GM19397 (cell line): ENCODE measurements at regions not wholly inside any gene's neighbourhood (a gene's known extent, or its start where the extent isn't known, plus 50 kb on each side); places are given as distances from the start of the nearest gene placed in this dataset.
A peak's percentile ranks its signal among the peaks of the same experiment; 100 is the strongest.

Experiments
- ATAC-seq: cut with Tn5 transposase; IDR thresholded peaks from one replicate; pipeline ENCODE4 v1.9.1; 2021; ENCODE audit warnings: mild to moderate bottlenecking, moderate library complexity; ENCODE audit not compliant: unreplicated experiment

DNA sequence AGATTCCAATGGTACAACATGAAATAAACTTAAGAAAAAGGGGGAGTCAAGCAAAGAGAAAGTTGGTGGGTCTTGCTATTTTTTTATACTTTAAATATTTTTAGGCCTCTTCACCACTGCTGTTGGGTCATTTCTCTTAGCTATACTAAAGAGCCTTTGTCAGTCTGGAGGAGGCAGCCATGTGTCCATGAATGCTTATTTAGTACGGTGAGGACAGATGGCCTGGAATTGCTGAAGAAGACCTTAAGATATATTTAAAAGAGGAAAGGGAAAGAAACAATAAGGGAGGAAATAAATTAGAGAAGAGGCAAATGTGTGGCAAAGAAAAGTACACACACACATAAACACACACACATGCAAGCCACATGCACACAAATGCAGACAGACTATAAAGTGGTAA is 560.5 kb upstream of the MEF2C start:
- no peak for ATAC-seq

DNA sequence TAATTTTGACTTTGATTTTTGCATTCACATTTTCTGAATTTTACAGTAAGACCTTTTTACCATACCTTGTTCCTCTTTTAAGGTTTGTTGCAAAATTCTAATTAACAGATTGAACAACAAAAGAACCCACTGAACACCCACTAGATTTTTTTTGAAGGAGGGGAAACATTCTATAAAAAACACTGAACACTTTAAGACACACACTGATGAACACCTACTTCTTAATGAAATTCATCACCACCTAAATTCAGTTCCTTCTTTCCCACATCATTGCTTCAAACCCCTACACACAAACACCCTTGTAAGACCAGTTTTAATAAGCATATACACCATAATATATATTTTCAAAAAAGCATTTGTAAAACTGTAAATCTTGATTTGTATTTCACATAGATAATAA is 559.0 kb upstream of the MEF2C start:
- no peak for ATAC-seq

DNA sequence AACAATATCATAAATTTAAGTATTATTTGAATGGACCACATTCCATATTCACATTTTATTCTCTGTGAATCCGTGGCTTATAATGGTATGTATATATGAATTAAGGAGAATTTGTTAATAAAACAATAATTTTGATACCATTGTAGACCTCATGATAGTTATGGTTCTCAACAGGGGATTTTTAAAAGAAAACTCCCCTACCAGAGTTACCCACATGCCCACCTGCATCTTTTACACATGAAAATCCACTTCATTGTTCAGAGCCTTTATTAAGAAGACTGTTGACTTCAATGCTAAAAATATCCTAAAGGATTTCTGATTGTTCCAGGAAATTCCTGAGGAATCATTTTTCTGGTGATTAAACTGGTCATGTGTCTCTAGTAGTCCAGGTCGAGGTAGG is 557.7 kb upstream of the MEF2C start:
- ATAC-seq = no peak

DNA sequence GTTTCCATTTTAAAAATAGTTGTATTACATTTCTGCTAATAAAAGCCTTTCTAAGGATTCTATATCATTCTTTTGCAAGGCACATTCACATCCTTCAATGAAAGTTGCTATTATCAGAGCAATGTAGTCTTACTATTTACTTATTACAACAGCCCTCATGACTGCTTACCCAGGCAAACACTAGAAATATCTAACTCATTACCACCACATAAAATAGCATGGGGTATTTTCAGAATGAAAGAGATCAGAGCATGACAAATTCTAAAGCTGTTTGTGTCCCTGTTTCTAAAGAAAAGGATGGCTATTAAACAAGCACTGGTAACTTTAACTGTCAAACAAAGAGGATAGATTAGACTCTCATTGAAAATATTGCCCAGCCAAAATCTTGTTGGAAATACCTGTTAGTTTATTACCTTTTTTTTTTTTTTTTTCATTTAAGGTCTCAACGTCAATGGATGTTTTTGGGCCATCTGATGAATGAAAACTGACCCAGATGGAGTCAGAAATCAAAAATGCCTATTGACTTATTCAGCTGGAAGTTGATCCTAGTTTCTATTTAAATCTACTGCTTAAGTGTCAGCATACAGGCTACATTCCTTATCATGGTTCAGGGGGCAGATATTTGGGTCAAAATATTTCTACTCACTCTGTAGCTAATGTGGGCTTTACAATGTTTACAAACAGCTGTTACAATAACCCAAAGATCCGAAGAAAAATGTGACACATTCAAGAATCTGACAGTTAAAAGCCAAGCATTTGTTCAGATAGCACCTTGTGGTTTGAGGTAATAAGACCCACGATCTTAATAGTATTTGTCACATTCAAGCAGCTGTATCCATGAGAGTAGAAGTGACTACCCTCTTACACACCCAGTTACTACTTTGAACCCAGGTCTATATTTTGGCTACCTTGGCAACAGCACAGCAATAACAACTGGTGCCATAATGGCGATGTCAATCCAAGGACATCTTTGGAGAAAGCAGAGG is 554.8 kb upstream of the MEF2C start:
- ATAC-seq = no peak

DNA sequence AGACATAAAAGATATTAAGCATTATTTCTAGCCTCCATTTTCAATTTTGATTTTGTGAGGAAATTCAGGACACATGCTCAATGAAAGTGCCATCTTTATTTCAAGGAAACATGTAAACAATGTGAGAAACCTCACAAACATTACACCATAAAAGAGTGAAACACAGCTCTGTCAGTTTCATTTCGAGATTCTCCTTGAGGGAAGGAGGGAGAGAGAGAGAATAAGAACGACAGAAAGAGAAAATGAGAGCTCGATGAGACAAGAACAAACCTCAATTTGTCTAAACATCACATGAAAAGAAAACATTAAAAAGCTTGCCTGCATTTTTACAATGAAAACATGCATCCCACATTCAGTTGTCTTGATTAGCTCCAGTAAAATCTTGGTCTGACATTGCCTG is 553.5 kb upstream of the MEF2C start:
- ATAC-seq = no peak

DNA sequence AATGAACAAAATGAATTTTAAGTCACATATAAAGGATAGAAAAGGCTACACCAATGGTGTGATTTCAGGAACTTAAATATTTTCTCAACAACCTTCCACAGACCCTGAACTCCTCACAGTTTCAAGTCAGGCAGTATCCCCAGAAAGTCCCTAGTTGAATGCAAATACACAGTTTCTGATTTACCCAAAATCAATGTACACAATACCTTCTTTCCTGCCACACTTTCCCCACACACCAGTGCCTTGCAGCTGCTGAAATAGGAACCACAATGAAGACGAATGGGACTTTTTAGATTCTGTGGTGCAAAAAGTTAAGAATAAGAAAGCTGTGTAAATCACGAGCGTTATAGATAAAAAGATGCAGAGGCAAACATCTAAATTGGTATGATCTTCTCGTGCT is 552.4 kb upstream of the MEF2C start:
- peak; percentile 76 for ATAC-seq

DNA sequence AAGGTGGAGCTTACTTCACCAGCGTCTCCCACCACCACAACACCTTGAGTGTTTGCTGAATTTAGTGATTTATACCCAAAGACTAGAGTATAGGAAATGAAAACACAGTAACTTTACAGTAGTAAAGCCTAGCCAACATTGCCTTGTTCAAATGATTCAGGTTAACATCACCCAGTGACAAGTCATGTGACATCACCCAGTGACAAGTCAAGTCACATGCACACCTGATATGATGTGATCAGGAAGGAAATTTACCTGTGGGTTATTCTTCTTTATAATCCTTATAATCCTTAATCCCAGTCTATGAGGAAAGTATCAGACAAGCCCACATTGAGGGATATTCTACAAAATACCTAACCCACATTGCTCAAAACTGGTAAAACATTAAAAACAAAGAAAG is 545.6 kb upstream of the MEF2C start:
- ATAC-seq = no peak

DNA sequence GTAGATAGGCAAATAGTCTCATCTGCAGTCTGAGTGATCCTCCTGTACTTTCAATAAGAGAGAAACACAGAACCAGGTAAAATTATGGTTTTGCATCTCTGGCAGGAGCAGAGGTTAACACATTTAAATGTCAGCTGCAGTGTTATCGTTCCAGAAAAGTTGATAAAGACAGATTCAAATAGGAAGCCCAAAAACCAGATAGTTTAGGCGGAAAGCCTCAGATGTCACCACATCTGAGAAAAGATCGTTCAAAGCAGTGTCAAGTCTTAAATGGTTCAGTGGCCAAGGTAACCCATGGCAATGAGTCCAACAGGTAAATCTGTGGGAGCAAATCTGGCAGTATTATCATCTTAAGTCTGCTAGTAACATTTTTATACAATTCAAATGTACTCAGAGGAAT is 542.1 kb upstream of the MEF2C start:
- ATAC-seq = no peak

DNA sequence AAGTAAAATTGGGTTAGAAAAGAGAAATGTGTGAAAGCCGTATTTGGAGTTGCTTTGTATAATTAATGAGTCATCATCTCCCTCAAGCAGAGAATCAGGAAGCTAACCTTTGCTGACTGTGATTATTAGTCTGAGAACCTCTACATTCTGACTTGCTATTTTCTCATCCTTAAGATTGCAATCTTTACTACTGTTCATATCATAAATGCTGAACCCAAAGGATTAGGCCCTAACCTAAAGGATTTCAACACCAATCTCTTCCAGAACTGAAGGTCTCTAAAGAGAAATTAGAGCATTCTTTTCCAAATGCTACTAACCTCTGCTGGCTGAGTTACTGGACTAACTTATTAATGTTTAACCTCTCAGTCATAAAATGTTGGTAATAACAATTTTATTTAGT is 538.1 kb upstream of the MEF2C start:
- no peak for ATAC-seq

DNA sequence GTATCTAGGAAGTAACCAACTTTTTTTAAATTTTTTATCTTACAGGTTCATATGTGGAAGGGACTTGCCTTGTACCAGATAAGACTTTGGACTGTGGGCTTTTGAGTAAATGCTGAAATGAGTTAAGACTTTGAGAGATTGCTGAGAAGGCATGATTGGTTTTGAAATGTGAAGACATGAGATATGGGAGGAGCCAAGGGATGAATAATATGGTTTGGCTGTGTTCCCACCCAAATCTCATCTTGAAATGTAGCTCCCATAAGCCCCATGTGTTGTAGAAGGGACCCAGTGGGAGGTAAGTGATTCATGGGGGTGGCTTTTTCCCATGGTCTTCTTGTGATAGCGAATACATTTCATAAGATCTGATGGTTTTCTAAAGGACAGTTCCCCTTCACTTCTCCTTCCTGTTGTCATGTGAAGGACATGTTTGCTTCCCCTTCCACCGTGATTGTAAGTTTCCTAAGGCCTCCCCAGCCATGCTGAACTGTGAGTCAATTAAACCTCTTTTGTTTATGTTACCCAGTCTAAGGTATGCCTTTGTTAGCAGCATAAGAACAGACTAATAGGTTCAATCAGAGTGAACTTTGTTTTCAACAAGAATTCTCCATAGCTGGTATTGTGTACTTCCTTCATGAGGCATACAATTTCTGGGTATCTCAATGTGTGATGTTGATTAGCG is 535.6 kb upstream of the MEF2C start:
- no peak for ATAC-seq

DNA sequence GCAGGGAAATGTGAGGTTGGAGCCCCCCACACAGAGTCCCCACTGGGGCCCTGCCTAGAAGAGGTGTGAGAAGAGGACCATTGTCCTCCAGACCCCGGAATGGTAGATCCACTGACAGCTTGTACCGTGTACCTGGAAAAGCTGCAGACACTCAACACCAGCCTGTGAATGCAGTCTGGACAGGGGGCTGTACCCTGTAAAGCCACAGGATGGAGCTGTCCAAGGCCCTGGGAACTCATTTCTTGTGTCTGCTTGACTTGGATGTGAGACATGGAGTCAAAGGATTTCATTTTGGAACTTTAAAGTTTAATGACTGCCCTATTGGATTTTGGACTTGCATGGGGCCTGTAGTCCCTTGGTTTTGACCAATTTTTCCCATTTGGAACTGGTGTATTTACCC is 535.0 kb upstream of the MEF2C start:
- no peak for ATAC-seq

DNA sequence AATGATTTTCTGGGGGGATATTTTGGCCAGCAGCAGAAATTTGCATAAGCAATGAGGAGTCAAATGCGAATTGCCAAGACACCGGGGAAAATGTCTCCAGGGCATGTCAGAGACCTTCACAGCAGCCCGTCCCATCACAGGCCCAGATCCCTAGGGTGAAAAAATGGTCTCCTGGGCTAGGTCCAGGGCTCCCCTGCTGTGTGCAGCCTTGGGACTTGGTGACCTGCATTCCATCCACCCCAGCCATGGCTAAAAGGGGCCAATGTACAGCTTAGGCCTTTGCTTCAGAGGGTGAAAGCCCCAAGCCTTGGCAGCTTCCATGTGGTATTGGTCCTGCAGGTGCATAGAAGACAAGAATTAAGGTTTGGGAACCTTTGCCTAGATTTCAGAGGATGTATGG is 534.5 kb upstream of the MEF2C start:
- ATAC-seq = no peak

DNA sequence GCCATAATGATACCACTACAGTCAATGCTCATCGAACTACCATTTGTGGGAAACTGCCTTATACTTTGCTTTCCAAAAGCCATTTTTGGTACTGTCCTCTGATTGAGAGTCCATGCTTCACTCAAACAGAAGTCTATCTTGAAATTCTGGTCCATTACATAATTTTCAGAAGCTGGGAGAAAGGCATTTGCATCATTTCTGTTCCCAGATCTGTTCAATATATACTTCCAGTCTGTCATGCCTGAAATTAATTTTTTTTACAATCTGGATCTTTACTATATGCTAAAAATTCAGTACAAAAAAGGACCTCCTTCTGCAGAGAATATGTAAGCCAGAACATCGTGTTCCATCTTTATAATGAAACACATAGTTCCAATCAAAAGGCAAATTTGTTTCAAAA is 528.9 kb upstream of the MEF2C start:
- ATAC-seq = no peak

DNA sequence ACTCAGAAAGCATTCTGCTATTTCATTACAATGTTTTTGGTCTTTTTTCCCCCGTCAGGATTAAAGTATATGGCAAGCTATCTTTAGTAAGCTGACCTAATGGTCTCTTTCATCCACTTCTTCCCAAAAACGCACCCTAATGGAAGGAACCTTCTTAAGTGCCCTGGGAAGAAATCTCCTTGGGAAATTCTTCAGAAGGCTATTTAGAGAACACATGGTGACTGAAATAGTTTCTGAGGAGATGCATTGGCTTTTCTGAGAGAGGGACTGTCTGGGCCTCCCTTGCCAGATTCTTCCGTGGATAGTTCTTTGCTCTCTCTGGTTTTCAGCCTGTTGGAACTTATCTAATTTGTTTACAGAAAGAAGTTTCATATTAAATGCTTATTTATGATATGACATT is 524.1 kb upstream of the MEF2C start:
- no peak for ATAC-seq

DNA sequence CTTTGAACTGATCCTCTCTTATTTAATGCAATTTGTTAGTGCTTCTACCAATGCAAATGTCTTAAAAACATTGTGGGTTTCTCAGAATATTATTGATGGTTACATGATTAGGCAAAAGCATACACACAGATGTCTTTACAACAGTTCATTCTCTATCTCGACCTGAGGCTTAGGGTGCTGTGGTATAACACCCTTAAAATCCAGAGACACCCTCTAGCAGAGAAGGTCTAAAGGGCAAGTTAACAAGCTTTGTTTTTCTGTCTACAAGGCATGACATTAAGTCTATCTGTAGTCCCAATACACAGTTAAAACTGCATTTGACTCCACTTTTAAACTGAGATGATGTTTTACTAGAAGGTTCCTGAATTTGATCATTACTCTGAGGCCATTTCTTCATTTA is 518.7 kb upstream of the MEF2C start:
- ATAC-seq = no peak

DNA sequence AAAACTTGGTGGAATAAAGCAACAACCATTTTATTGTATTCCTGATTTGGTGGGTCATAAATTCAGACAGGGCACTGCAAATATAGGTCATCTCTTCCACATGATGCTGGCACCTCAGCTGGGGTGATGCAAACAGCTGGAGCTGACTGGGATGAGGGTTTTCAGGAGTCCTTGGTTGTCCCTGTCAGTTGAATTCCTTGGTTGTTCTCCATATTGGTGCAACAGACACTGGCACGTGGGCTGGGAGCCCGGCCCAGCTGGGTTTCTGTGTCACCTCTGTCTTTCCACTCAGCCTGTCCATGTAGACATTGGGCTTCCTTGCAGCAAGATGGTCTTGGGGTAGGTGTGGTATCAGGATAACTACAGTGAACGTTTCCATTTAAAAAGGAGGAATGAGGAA is 518.0 kb upstream of the MEF2C start:
- ATAC-seq = no peak

DNA sequence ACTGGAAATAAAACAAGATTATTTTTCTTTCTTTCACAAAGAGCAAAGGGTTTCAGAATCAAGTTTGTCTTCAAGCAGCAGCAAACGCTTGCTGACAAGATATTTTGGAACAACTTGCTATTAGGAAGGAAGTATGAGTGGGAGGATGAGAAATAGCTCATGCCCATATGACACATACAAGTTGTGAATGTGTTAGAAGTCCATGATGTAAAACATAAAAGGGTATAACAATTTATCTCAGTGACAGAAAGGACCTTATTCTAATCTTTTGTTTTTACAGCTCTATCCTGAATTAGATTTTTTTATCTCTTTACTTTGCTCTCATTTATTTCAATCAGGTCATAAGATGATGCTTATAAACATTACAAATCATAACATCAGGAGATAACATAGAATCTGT is 516.6 kb upstream of the MEF2C start:
- ATAC-seq = no peak

DNA sequence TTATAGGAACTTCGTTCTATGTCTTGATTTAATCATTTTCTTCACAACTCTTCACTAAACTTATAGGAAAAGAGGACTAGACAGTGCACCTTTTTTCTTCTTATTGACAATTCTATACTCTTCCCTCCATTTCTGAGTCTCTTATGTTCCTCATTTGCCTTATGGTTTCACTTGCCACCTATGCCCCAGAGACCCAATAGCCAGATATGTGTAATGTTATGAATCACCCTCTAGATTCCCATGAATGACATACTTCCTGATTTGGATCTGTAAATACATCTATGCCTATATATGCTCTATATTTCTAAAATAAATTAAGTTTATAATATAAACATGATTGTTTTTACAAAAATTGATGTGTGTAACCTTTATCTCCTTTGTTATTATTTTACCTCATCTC is 514.1 kb upstream of the MEF2C start:
- peak; percentile 72 for ATAC-seq

DNA sequence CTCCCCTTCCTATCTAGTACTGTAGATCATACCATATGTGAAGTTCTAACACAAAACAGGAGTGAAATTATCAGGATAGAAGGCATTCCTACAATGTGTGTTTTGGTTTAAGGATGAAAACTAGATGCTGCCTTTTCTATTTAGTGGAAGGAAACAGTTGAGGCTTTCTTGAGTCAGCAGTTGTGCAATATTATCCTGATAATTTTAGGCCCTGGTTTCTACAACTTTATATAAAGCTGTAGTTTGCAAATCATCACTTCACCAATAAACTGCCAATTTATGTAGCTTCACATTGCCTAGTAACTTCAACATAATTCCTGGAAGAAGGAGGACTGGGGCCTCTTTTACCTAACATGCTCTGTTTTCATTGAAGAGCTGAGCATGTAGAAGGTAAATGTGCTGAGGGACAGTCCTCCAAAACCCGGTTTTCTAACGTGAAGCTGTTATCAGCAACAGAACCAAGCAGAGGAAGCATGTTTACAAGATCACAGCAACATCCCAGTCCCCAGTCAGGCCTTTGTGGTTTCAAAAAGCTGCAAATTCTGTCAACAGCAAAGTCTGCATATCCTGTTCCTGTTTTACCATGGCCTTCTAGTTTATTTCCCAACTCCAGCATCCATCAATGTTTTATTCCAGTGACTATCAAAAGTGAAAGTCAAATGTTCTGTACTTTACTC is 513.4 kb upstream of the MEF2C start:
- peak; percentile 65 for ATAC-seq

DNA sequence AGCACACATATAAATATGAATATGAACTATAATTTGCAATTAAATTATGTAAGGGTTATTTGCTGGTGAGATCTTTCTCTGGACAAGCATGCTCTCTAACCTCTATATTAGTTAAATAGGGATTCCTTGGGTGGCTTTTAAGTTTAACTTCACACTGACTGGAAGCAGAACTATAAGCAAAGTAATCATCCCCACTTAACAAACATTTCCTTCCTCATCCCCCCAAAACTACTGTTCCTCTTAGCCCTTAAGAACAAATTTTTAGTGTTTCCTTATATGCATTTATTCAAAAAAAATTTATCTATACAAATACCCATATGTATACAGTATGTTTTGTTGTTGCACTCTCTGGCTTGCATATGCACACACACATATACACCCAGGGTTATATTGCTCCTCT is 512.1 kb upstream of the MEF2C start:
- ATAC-seq = no peak

DNA sequence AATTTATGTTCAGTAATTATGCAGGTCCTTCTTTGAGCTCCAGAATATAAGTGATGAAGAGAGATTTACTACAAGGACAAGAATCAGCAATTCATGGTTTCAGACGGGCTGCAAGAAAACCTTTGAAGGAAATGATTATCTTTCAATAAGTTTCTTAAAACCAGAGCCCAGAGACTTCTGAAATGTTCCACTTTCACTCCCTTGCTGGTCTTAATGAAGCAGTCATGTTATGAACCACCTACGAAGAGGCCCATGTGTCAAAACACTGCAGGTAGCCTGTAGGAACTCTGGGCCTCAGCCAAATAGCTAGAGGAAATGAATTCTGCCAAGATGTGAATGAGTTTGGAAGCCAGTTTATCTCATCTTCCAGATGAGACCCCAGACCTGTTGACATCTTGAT is 505.9 kb upstream of the MEF2C start:
- ATAC-seq = no peak

DNA sequence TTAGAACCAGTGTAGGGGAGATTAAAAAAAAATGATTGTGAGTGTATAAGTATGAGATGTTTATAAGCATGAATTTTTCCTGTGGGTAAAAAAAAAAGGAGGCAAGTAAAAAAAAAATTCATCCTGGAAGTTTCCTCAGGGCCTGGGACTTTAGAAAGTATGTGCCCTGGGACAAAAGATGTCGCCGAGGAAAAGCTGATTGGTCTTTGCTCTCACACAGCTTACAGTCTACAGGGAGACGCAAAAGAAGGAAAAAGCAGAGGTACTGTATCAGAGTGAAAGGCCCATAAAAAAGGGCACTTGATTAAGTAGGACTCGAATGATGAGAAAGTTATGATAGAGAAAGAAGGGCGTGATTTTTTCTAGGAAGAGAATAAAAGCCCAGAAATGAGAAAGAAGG is 501.4 kb upstream of the MEF2C start:
- ATAC-seq = no peak
